GM23338 (cell line): ENCODE measurements at regions not wholly inside any gene's neighbourhood (a gene's known extent, or its start where the extent isn't known, plus 50 kb on each side); places are given as distances from the start of the nearest gene placed in this dataset.

Experiments
- CREB1 ChIP-seq: fragments of 250-450 bp; sonication (Bioruptor Pico); IDR thresholded peaks from 2 replicates; pipeline ENCODE4 v1.5.0; 2020; ENCODE audit warnings: low read depth, mild to moderate bottlenecking, moderate library complexity
- EZH2 ChIP-seq: fragments of 200-600 bp; sonication (generic); IDR thresholded peaks from one replicate; pipeline ENCODE4 v1.8.0; 2017; ENCODE audit warnings: antibody characterized with exemption, mild to moderate bottlenecking, low read depth; ENCODE audit not compliant: unreplicated experiment
- EZH2phosphoT487 ChIP-seq: fragments of 200-600 bp; sonication (generic); IDR thresholded peaks from one replicate; pipeline ENCODE4 v1.8.1; 2018; ENCODE audit warnings: antibody characterized with exemption; ENCODE audit not compliant: unreplicated experiment
- JUNB ChIP-seq: IDR thresholded peaks from one replicate; pipeline ENCODE4 v1.6.1; 2016; ENCODE audit warnings: antibody characterized with exemption; ENCODE audit not compliant: unreplicated experiment
- NANOG ChIP-seq: IDR thresholded peaks from 2 replicates; pipeline ENCODE4 v1.6.1; 2016; ENCODE audit warnings: antibody characterized with exemption, borderline replicate concordance
- POLR2AphosphoS5 ChIP-seq: IDR thresholded peaks from 2 replicates; pipeline ENCODE4 v1.6.1; 2016; ENCODE audit warnings: antibody characterized with exemption, low read depth
- ZNF114 ChIP-seq: fragments of 250-450 bp; sonication (Bioruptor Pico); IDR thresholded peaks from 2 replicates; pipeline ENCODE4 v1.5.0; 2020; ENCODE audit warnings: mild to moderate bottlenecking, moderate library complexity
- ZNF331 ChIP-seq: fragments of 250-450 bp; sonication (Bioruptor Pico); IDR thresholded peaks from 2 replicates; pipeline ENCODE4 v1.5.0; 2020; ENCODE audit warnings: low read depth, mild to moderate bottlenecking, moderate library complexity
- TF ChIP-seq, protein P1 (sequence below): IDR thresholded peaks from one replicate; pipeline ENCODE4 v1.6.1; 2018; ENCODE audit warnings: antibody characterized with exemption; ENCODE audit not compliant: unreplicated experiment
- TF ChIP-seq, protein P2 (sequence below), 2 experiments: fragments of 200-600 bp in 1 of 2; sonication (generic) in 1 of 2; conservative IDR thresholded peaks; 2 replicates each; pipeline versions ENCODE4 v1.5.1 to v1.6.1; 2016 to 2017; ENCODE audit warnings: antibody characterized with exemption in 2 of 2, low read depth in 2 of 2, mild to moderate bottlenecking in 2 of 2, moderate library complexity in 1 of 2

- TF ChIP-seq EZH2: no peak
- TF ChIP-seq, protein P1, sequence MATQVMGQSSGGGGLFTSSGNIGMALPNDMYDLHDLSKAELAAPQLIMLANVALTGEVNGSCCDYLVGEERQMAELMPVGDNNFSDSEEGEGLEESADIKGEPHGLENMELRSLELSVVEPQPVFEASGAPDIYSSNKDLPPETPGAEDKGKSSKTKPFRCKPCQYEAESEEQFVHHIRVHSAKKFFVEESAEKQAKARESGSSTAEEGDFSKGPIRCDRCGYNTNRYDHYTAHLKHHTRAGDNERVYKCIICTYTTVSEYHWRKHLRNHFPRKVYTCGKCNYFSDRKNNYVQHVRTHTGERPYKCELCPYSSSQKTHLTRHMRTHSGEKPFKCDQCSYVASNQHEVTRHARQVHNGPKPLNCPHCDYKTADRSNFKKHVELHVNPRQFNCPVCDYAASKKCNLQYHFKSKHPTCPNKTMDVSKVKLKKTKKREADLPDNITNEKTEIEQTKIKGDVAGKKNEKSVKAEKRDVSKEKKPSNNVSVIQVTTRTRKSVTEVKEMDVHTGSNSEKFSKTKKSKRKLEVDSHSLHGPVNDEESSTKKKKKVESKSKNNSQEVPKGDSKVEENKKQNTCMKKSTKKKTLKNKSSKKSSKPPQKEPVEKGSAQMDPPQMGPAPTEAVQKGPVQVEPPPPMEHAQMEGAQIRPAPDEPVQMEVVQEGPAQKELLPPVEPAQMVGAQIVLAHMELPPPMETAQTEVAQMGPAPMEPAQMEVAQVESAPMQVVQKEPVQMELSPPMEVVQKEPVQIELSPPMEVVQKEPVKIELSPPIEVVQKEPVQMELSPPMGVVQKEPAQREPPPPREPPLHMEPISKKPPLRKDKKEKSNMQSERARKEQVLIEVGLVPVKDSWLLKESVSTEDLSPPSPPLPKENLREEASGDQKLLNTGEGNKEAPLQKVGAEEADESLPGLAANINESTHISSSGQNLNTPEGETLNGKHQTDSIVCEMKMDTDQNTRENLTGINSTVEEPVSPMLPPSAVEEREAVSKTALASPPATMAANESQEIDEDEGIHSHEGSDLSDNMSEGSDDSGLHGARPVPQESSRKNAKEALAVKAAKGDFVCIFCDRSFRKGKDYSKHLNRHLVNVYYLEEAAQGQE: no peak
- TF ChIP-seq, protein P2, sequence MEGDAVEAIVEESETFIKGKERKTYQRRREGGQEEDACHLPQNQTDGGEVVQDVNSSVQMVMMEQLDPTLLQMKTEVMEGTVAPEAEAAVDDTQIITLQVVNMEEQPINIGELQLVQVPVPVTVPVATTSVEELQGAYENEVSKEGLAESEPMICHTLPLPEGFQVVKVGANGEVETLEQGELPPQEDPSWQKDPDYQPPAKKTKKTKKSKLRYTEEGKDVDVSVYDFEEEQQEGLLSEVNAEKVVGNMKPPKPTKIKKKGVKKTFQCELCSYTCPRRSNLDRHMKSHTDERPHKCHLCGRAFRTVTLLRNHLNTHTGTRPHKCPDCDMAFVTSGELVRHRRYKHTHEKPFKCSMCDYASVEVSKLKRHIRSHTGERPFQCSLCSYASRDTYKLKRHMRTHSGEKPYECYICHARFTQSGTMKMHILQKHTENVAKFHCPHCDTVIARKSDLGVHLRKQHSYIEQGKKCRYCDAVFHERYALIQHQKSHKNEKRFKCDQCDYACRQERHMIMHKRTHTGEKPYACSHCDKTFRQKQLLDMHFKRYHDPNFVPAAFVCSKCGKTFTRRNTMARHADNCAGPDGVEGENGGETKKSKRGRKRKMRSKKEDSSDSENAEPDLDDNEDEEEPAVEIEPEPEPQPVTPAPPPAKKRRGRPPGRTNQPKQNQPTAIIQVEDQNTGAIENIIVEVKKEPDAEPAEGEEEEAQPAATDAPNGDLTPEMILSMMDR (conservative IDR thresholded peaks at IDR 0.05; ENCODE audit: low read depth in 2 of 2): no peak
- no peak for TF ChIP-seq POLR2AphosphoS5
- TF ChIP-seq CREB1: no peak
- TF ChIP-seq EZH2phosphoT487: no peak
- no peak for TF ChIP-seq JUNB
- no peak for TF ChIP-seq ZNF331 (CRISPR knock-in tag)
- TF ChIP-seq NANOG: no peak
- TF ChIP-seq ZNF114 (CRISPR knock-in tag): no peak
Measured at GRCh38 chr2:242017086-242017485, 147.6 kb downstream of the RTP5 start.
